H1 (cell line): ENCODE measurements at regions not wholly inside any gene's neighbourhood (a gene's known extent, or its start where the extent isn't known, plus 50 kb on each side); places are given as distances from the start of the nearest gene placed in this dataset.

Source experiments
- CTCF ChIA-PET: fragments of 300-600 bp; sonication (Branson Sonifier 250); formaldehyde crosslinking; loops from one replicate; lab custom pipeline; 2021; ENCODE audit not compliant: partially characterized antibody; lab: Charles Lee
- POLR2A ChIA-PET: fragments of 300-600 bp; sonication (Branson Sonifier 250); formaldehyde crosslinking; loops from one replicate; lab custom pipeline; 2021; ENCODE audit warnings: inconsistent platforms; ENCODE audit not compliant: partially characterized antibody; lab: Charles Lee
- DNase-seq, 2 experiments: peaks; one replicate each; pipeline versions ENCODE4 v3.0.0 to v3.0.0-alpha.2; 2010 to 2022; ENCODE audit warnings: low spot score in 2 of 2, low read depth in 1 of 2, mixed read lengths in 1 of 2
- FAIRE-seq: peaks from 2 replicates; lab custom pipeline; 2011; peaks lifted over from hg19 to GRCh38; lab: Jason Lieb, UNC
- H2AFZ ChIP-seq: 2 replicates; pipeline ENCODE4 v1.8.1; 2012; ENCODE audit warnings: low read length, inconsistent platforms
- H2AK5ac ChIP-seq: 2 replicates; pipeline ENCODE4 v1.6.1; 2013; ENCODE audit warnings: low read depth, low read length
- H2BK120ac ChIP-seq: replicated peaks from 2 replicates; pipeline ENCODE3; 2013; ENCODE audit warnings: low read depth, low read length, inconsistent platforms
- H2BK12ac ChIP-seq: 2 replicates; pipeline ENCODE4 v1.6.1; 2013; ENCODE audit warnings: low read depth, low read length
- H2BK15ac ChIP-seq: 2 replicates; pipeline ENCODE4 v1.6.1; 2013; ENCODE audit warnings: low read length
- H2BK20ac ChIP-seq: 2 replicates; pipeline ENCODE4 v1.6.1; 2013; ENCODE audit warnings: low read length
- H2BK5ac ChIP-seq: 2 replicates; pipeline ENCODE4 v1.6.1; 2013; ENCODE audit warnings: low read depth, low read length
- H3K14ac ChIP-seq: 2 replicates; pipeline ENCODE4 v1.6.1; 2013; ENCODE audit warnings: inconsistent platforms; ENCODE audit not compliant: insufficient read length
- H3K18ac ChIP-seq: 2 replicates; pipeline ENCODE4 v1.6.1; 2013; ENCODE audit warnings: low read length; ENCODE audit errors: extremely low read depth
- H3K23ac ChIP-seq: 2 replicates; pipeline ENCODE4 v1.6.1; 2013; ENCODE audit warnings: inconsistent platforms; ENCODE audit not compliant: insufficient read length
- H3K23me2 ChIP-seq: 2 replicates; pipeline ENCODE4 v1.6.1; 2013; ENCODE audit warnings: low read depth, low read length
- H3K27ac ChIP-seq: 2 replicates; pipeline ENCODE4 v1.6.1; 2011; ENCODE audit warnings: low read depth, low read length, inconsistent platforms
- H3K27me3 ChIP-seq, 4 experiments: replicated peaks in 1 of 4; 1 replicate in 1 of 4; 2 replicates in 3 of 4; pipeline versions ENCODE4 v1.6.1 to v1.8.1; 2011 to 2013; ENCODE audit warnings: low read length in 3 of 4, mild to moderate bottlenecking in 3 of 4, inconsistent platforms in 2 of 4, mixed read lengths in 2 of 4, moderate library complexity in 1 of 4; ENCODE audit not compliant: control insufficient read depth in 3 of 4, insufficient read depth in 3 of 4; ENCODE audit errors: extremely low read depth in 1 of 4
- H3K36me3 ChIP-seq, 4 experiments: 2 replicates each; pipeline versions ENCODE4 v1.6.1 to v1.8.1; 2011 to 2013; ENCODE audit warnings: mild to moderate bottlenecking in 4 of 4, low read length in 3 of 4, moderate library complexity in 2 of 4, control low read depth in 1 of 4, inconsistent platforms in 1 of 4; ENCODE audit not compliant: insufficient read depth in 4 of 4, control insufficient read depth in 2 of 4
- H3K4ac ChIP-seq: replicated peaks from 2 replicates; pipeline ENCODE3; 2013; ENCODE audit warnings: low read length, low read depth, mixed read lengths, inconsistent platforms; ENCODE audit not compliant: insufficient read length
- H3K4me1 ChIP-seq, 4 experiments: replicated peaks in 1 of 4; 1 replicate in 1 of 4; 2 replicates in 3 of 4; pipeline versions ENCODE4 v1.6.1 to v1.8.1; 2011 to 2013; ENCODE audit warnings: low read length in 3 of 4, inconsistent platforms in 2 of 4, mixed read lengths in 1 of 4; ENCODE audit not compliant: insufficient read depth in 4 of 4, control insufficient read depth in 3 of 4
- H3K4me2 ChIP-seq, 2 experiments: 2 replicates each; pipeline versions ENCODE4 v1.6.1 to v1.8.1; 2011 to 2013; ENCODE audit warnings: low read depth in 2 of 2, low read length in 2 of 2, control low read depth in 1 of 2, inconsistent platforms in 1 of 2, mild to moderate bottlenecking in 1 of 2; ENCODE audit not compliant: insufficient read depth in 1 of 2
- H3K4me3 ChIP-seq, 4 experiments: fragments of 200-600, 300-600 bp in 1 of 4; sonication (generic), shearing (Covaris generic), sonication (Bioruptor Twin) in 1 of 4; 2 replicates each; pipeline versions ENCODE4 v1.5.1 to v1.8.1; 2011 to 2016; ENCODE audit warnings: low read length in 4 of 4, low read depth in 3 of 4, control low read depth in 2 of 4, inconsistent platforms in 2 of 4, mild to moderate bottlenecking in 2 of 4, mixed read lengths in 1 of 4, moderate library complexity in 1 of 4; ENCODE audit not compliant: insufficient read depth in 2 of 4; ENCODE audit errors: extremely low read depth in 1 of 4
- H3K56ac ChIP-seq: replicated peaks from 2 replicates; pipeline ENCODE3; 2013; ENCODE audit warnings: low read depth, mild to moderate bottlenecking, mixed read lengths, low read length, inconsistent platforms; ENCODE audit not compliant: insufficient read length
- H3K79me1 ChIP-seq: 2 replicates; pipeline ENCODE4 v1.6.1; 2013; ENCODE audit warnings: low read depth, low read length, control low read depth
- H3K79me2 ChIP-seq, 2 experiments: 2 replicates each; pipeline versions ENCODE4 v1.6.1 to v1.8.1; 2012 to 2013; ENCODE audit warnings: low read length in 2 of 2, mild to moderate bottlenecking in 2 of 2, inconsistent platforms in 1 of 2; ENCODE audit not compliant: insufficient read depth in 2 of 2, control insufficient read depth in 1 of 2
- H3K9ac ChIP-seq, 4 experiments: replicated peaks in 1 of 4; 1 replicate in 1 of 4; 2 replicates in 3 of 4; pipeline versions ENCODE4 v1.6.1 to v1.8.1; 2011 to 2013; ENCODE audit warnings: low read depth in 3 of 4, low read length in 3 of 4, control low read depth in 2 of 4, mild to moderate bottlenecking in 2 of 4, moderate library complexity in 2 of 4, inconsistent platforms in 1 of 4; ENCODE audit errors: extremely low read depth in 1 of 4
- H3K9me3 ChIP-seq, 2 experiments: 2 replicates each; pipeline versions ENCODE4 v1.6.1 to v1.8.1; 2012 to 2013; ENCODE audit warnings: mild to moderate bottlenecking in 2 of 2, moderate library complexity in 2 of 2, control low read depth in 1 of 2, inconsistent platforms in 1 of 2, low read depth in 1 of 2, low read length in 1 of 2, mixed read lengths in 1 of 2; ENCODE audit not compliant: insufficient read depth in 2 of 2
- H4K20me1 ChIP-seq, 2 experiments: replicated peaks in 1 of 2; 2 replicates each; pipeline versions ENCODE3 to v1.8.1; 2011 to 2013; ENCODE audit warnings: inconsistent platforms in 2 of 2, low read length in 2 of 2, mild to moderate bottlenecking in 1 of 2; ENCODE audit not compliant: insufficient read depth in 2 of 2, control insufficient read depth in 1 of 2
- H4K5ac ChIP-seq: 2 replicates; pipeline ENCODE4 v1.6.1; 2013; ENCODE audit warnings: low read length, low read depth, mixed read lengths, inconsistent platforms; ENCODE audit not compliant: insufficient read length
- H4K8ac ChIP-seq: 2 replicates; pipeline ENCODE4 v1.8.0; 2013; ENCODE audit warnings: mild to moderate bottlenecking, moderate library complexity, low read length, inconsistent platforms; ENCODE audit not compliant: insufficient read depth; ENCODE audit errors: extremely low read depth
- H4K91ac ChIP-seq: replicated peaks from 2 replicates; pipeline ENCODE3; 2013; ENCODE audit warnings: low read length, mixed read lengths, inconsistent platforms; ENCODE audit not compliant: insufficient read length
- CBX5 ChIP-seq: fragments of 300-800, 300-1000 bp; sonication (generic); IDR thresholded peaks from 2 replicates; pipeline ENCODE4 v1.7.1; 2016; ENCODE audit warnings: antibody characterized with exemption, low read length, low read depth
- GABPA ChIP-seq: IDR thresholded peaks from 2 replicates; pipeline ENCODE4 v1.6.1; 2011; ENCODE audit warnings: mild to moderate bottlenecking, low read length, moderate library complexity, borderline replicate concordance; ENCODE audit not compliant: insufficient read depth
- GTF2F1 ChIP-seq: IDR thresholded peaks from 2 replicates; pipeline ENCODE4 v1.6.1; 2012; ENCODE audit warnings: low read depth, low read length, improper control_type of control experiment, borderline replicate concordance
- HDAC2 ChIP-seq, 2 experiments: fragments of 300-600 bp in 1 of 2; sonication (generic) in 1 of 2; IDR thresholded peaks; 2 replicates each; pipeline ENCODE4 v1.6.1; 2011 to 2012; ENCODE audit warnings: low read depth in 2 of 2, low read length in 2 of 2, mild to moderate bottlenecking in 2 of 2, moderate library complexity in 2 of 2, borderline replicate concordance in 1 of 2, inconsistent platforms in 1 of 2
- KDM1A ChIP-seq: fragments of 200-600, 300-600 bp; sonication (generic); IDR thresholded peaks from 2 replicates; pipeline ENCODE4 v1.7.1; 2016; ENCODE audit warnings: mild to moderate bottlenecking, low read length, borderline replicate concordance
- RAD21 ChIP-seq, 2 experiments: IDR thresholded peaks in 1 of 2; conservative IDR thresholded peaks in 1 of 2; 2 replicates each; pipeline ENCODE4 v1.6.1; 2011; ENCODE audit warnings: low read depth in 2 of 2, low read length in 2 of 2, improper control_type of control experiment in 1 of 2, inconsistent platforms in 1 of 2, mild to moderate bottlenecking in 1 of 2, moderate library complexity in 1 of 2
- RFX5 ChIP-seq: IDR thresholded peaks from 2 replicates; pipeline ENCODE4 v1.6.1; 2011; ENCODE audit warnings: low read depth, low read length, improper control_type of control experiment, borderline replicate concordance
- RNF2 ChIP-seq: fragments of 200-900, 300-1000 bp; sonication (generic); IDR thresholded peaks from 2 replicates; pipeline ENCODE4 v1.7.1; 2016; ENCODE audit warnings: borderline replicate concordance, low read depth, mild to moderate bottlenecking, antibody characterized with exemption, low read length; ENCODE audit not compliant: poor library complexity, severe bottlenecking; ENCODE audit errors: missing control alignments
- SAP30 ChIP-seq: fragments of 300-600 bp; sonication (generic); IDR thresholded peaks from 2 replicates; pipeline ENCODE4 v1.7.1; 2012; ENCODE audit warnings: low read length, moderate library complexity, mild to moderate bottlenecking, inconsistent platforms; ENCODE audit not compliant: insufficient read depth, insufficient replicate concordance
- TAF7 ChIP-seq: optimal IDR thresholded peaks from 2 replicates; pipeline ENCODE3; 2011; ENCODE audit warnings: low read depth, mild to moderate bottlenecking, inconsistent platforms, low read length, moderate library complexity, borderline replicate concordance
- USF2 ChIP-seq: IDR thresholded peaks from 2 replicates; pipeline ENCODE4 v1.6.1; 2011; ENCODE audit warnings: low read length, improper control_type of control experiment
- WGBS, 2 experiments: shearing (Covaris generic) in 1 of 2; methylation state at CpG; one replicate each; pipeline versions ENCODE4 v1.1.6 to v1.1.7; 2013 to 2015; ENCODE audit warnings: low lambda C conversion rate in 2 of 2, mixed read lengths in 2 of 2, inconsistent platforms in 1 of 2, low coverage in 1 of 2, missing lambda C conversion rate in 1 of 2; ENCODE audit not compliant: insufficient replicate concordance in 2 of 2, insufficient coverage in 1 of 2, insufficient read length in 1 of 2; ENCODE audit errors: extremely low coverage in 1 of 2, missing lambda C conversion rate in 1 of 2; 5-methylcytosine and 5-hydroxymethylcytosine counted together

DNA sequence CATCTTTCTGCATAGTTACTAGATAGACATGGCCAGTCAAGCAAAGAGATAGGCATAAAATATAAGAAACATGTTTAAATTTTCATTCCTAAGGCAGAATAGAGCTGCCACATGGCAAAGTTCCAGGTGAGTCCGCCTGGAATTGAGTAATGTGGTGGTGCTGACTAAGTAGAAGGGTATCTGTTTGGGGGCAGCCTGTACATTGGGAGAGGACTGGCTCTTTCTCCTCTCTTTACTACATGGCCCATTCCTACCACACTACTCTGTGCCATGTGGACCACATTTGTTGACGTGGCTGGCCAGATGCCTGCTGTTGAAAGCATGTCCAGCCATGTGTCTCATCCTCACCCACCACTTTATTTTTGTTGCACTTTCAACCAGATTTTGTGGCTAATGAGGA, 354.0 kb downstream of the ETNK1 start:
- FAIRE-seq = no peak
- H3K4ac ChIP-seq = no peak overlapping the region
- TF ChIP-seq RNF2 (no peak), RAD21 (IDR thresholded peaks at IDR 0.05 in 1 of 2, conservative IDR thresholded peaks at IDR 0.05 in 1 of 2; ENCODE audit: low read depth in 2 of 2, low read length in 2 of 2) (no peak), KDM1A (no peak), GTF2F1 (no peak), SAP30 (no peak), GABPA (no peak), TAF7 (no peak), CBX5 (no peak), USF2 (no peak), HDAC2 (IDR thresholded peaks at IDR 0.05; ENCODE audit: borderline replicate concordance in 1 of 2, low read depth in 2 of 2, low read length in 2 of 2) (no peak), RFX5 (no peak)

More for the DNA sequence above, 354.0 kb downstream of the ETNK1 start:
- no peak for DNase-seq
- Histone ChIP-seq H3K9ac (no peak overlapping the region), H2BK120ac (no peak overlapping the region), H3K36me3 (no peaks in the 10 kb centered on the region), H3K9me3 (no peaks in the 10 kb centered on the region), H3K4me2 (no peak overlapping the region), H3K23ac (no peak overlapping the region), H2BK15ac (0 out of 2 replicates have a peak overlapping the region, but pooled peaks have one; percentile 38), H4K20me1 (no peaks in the 10 kb centered on the region), H3K79me1 (no peaks in the 10 kb centered on the region), H3K14ac (no peak overlapping the region), H4K8ac (no peak overlapping the region; the same call in 1 of the 2 replicates), H2BK20ac (no peak overlapping the region), H3K27me3 (no peaks in the 10 kb centered on the region), H4K91ac (no peak overlapping the region), H3K18ac (no peak overlapping the region), H2AK5ac (no peak overlapping the region), H3K4me3 (no peak overlapping the region), H2BK5ac (no peak overlapping the region), H3K56ac (no peak overlapping the region), H3K4me1 (no peaks in the 10 kb centered on the region; a peak in 1 of 7 replicates), H2AFZ (no peak overlapping the region), H4K5ac (no peak overlapping the region), H3K23me2 (no peaks in the 10 kb centered on the region), H2BK12ac (no peak overlapping the region; the same call in 1 of the 2 replicates), H3K79me2 (no peaks in the 10 kb centered on the region), H3K27ac (no peak overlapping the region)
- POLR2A ChIA-PET = no interaction called here
- CTCF ChIA-PET = interaction anchor here (1.8 kb wide), 1 partner anchor 123 kb away, joined by 8 read pairs; no protein-coding TSS in a partner anchor
- 92% methylated on average over 2 of the region's 2 CpGs; no CpG with 5 or more reads in 1 of the 2 experiments for WGBS, 2 experiments
